ENCODE measurements at regions not wholly inside any gene's neighbourhood (a gene's known extent, or its start where the extent isn't known, plus 50 kb on each side); places are given as distances from the start of the nearest gene placed in this dataset.
"Not testable (repeated sequence)": the region's sequence is repeated elsewhere in the genome, so short reads cannot be mapped to it uniquely, and the experiment has no call there.

DNA sequence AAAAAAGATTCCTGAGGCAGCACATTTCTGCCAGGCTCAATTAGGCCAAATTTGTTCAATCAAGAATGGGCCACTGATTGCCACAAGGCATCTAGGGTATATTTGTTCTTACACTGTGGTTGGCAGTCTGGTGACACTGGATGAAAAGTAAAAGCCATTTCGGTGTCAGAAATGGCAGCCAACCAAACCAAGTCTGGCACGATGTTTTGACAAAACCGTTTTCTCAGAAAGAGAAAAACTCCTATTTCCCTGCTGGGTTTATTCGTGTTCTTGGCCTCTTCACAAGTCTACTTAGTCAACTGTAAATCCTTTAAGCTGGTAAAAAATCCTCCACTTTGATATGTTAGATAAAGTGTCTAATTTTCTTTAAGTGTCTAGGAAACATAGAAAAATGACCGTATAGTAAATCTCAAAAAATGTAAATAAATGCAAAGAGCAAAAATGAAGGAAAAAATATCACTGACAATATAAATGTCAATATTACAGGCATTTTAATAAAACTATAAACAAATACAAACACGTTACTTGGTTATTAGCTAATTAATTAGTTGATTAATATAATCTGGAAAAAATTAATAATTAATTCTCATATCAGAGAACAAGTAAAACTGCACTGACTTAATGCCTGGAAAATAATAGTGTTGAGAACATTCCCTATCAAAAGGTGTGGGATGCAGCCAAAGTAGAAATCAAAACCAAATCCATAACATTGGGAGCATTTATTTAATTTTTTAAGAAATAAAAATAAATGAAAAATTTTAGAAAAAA lies 182.0 kb upstream of the ZNF804A start:
- intact Hi-C loops (cut with DNase I), result no loop called here
- Histone ChIP-seq H3K9me3 (no peaks in the 10 kb centered on the region), H3K27me3 (replicated peaks; ENCODE audit: insufficient read depth) (no peaks in the 10 kb centered on the region), H3K27ac (no peak overlapping the region), H3K36me3 (no peaks in the 10 kb centered on the region), H3K4me3 (no peak overlapping the region), H3K4me1 (replicated peaks) (no peaks in the 10 kb centered on the region)
- 65% methylated on average over 6 of the region's 6 CpGs for WGBS
- no peak for TF ChIP-seq POLR2AphosphoS5 (IDR thresholded peaks at IDR 0.05)
- TF ChIP-seq, protein P1, sequence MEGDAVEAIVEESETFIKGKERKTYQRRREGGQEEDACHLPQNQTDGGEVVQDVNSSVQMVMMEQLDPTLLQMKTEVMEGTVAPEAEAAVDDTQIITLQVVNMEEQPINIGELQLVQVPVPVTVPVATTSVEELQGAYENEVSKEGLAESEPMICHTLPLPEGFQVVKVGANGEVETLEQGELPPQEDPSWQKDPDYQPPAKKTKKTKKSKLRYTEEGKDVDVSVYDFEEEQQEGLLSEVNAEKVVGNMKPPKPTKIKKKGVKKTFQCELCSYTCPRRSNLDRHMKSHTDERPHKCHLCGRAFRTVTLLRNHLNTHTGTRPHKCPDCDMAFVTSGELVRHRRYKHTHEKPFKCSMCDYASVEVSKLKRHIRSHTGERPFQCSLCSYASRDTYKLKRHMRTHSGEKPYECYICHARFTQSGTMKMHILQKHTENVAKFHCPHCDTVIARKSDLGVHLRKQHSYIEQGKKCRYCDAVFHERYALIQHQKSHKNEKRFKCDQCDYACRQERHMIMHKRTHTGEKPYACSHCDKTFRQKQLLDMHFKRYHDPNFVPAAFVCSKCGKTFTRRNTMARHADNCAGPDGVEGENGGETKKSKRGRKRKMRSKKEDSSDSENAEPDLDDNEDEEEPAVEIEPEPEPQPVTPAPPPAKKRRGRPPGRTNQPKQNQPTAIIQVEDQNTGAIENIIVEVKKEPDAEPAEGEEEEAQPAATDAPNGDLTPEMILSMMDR (IDR thresholded peaks at IDR 0.05), result no peak
- no peak for TF ChIP-seq POLR2A (IDR thresholded peaks at IDR 0.05)
- DNase-seq (ENCODE audit: low spot score), result no peak

DNA sequence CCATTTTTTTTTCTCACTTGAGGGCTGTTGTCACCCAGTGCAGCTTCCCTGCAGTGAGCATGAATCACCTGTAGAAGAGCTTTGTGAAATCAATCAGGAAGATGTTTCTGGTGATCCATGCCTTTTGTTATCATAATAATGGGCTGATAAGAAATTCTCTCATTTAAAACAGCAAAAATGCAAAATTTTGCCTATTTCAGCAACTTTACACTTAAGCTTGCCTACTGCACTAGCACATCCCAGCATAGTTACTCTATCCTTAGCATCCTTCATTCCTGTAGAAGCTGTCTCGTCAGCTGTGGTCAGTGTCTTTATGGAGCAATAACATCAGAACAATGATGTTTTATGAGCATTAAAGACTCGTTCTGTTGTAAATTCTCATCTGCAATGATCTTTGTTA lies 178.6 kb upstream of the ZNF804A start:
- Histone ChIP-seq H3K9me3 (no peaks in the 10 kb centered on the region), H3K27me3 (replicated peaks; ENCODE audit: insufficient read depth) (no peaks in the 10 kb centered on the region), H3K4me3 (no peak overlapping the region), H3K4me1 (replicated peaks) (no peaks in the 10 kb centered on the region), H3K27ac (no peak overlapping the region), H3K36me3 (no peaks in the 10 kb centered on the region)
- intact Hi-C loops (cut with DNase I), result no loop called here
- WGBS, result 21% methylated on average over 2 of the region's 2 CpGs
- TF ChIP-seq, protein P1 (IDR thresholded peaks at IDR 0.05), result no peak
- TF ChIP-seq POLR2A (IDR thresholded peaks at IDR 0.05) (no peak), POLR2AphosphoS5 (IDR thresholded peaks at IDR 0.05) (no peak)
- no peak for DNase-seq (ENCODE audit: low spot score)

DNA sequence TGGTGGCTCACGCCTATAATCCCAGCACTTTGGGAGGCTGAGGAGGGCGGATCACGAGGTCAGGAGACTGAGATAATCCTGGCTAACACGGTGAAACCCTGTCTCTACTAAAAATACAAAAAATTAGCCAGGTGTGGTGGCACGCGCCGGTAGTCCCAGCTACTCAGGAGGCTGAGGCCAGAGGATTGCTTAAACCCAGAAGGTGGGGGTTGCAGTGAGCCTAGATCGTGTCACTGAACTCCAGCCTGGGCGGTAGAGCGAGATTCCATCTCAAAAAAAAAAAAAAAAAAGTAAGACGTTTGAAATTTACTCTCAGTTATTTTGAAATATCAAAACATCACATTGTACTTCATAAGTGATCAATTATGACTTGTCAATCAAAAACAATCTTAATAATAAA lies 176.9 kb upstream of the ZNF804A start:
- H3K27me3 ChIP-seq (replicated peaks; ENCODE audit: insufficient read depth); intact Hi-C loops (cut with DNase I); H3K4me1 ChIP-seq (replicated peaks); H3K4me3 ChIP-seq; DNase-seq (ENCODE audit: low spot score); H3K9me3 ChIP-seq; H3K27ac ChIP-seq; H3K36me3 ChIP-seq: not testable (repeated sequence)
- 92% methylated on average over 11 of the region's 11 CpGs for WGBS

DNA sequence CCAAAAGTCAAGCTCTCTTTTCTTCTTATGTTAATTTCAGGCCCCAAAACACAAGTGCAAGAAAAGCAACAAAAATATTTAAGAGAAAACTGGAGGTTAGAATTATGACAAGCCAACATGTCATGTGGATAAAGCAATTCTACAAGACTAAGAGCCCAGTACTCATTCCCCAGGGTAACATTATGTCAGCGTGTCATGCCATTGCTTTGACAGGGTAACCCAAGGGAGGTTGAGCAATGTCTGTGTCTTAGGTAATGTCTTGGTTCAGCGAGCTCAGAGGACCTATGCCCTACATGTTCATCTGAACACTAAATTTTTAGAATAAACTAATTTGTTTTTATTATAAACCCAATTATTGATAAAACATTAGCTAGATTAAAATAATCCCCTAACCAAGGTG lies 173.2 kb upstream of the ZNF804A start:
- 64% methylated on average over 2 of the region's 2 CpGs for WGBS
- Histone ChIP-seq H3K4me1 (replicated peaks) (no peaks in the 10 kb centered on the region), H3K27ac (no peak overlapping the region), H3K36me3 (no peaks in the 10 kb centered on the region), H3K9me3 (no peaks in the 10 kb centered on the region), H3K4me3 (no peak overlapping the region), H3K27me3 (replicated peaks; ENCODE audit: insufficient read depth) (no peaks in the 10 kb centered on the region)
- intact Hi-C loops (cut with DNase I), result no loop called here
- DNase-seq (ENCODE audit: low spot score), result no peak
- TF ChIP-seq, protein P1 (IDR thresholded peaks at IDR 0.05), result no peak
- TF ChIP-seq POLR2AphosphoS5 (IDR thresholded peaks at IDR 0.05), result no peak
- TF ChIP-seq POLR2A (IDR thresholded peaks at IDR 0.05), result no peak

DNA sequence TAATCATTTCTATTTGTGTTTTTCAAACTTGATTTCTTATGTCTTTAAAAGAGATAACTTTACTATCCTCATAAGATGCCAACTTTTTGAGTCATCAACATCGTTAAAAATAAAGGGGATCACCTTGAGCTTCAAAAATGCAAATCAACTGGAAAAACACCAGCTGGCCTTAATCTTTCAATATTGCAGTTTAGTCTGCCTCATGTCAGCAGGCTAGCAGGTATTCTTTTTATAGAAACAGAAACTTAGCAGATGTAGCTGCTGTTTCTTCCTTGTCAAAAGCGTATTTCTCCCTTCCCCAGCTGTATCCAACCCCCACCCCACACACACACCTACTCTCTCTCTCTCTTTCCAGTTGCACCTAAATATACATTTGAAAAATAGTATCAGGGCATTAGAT lies 154.1 kb upstream of the ZNF804A start:
- intact Hi-C loops (cut with DNase I), result no loop called here
- Histone ChIP-seq H3K9me3 (no peaks in the 10 kb centered on the region), H3K27me3 (replicated peaks; ENCODE audit: insufficient read depth) (no peaks in the 10 kb centered on the region), H3K4me3 (no peak overlapping the region), H3K27ac (no peak overlapping the region), H3K4me1 (replicated peaks) (no peaks in the 10 kb centered on the region), H3K36me3 (no peaks in the 10 kb centered on the region)
- 30% methylated on average over 2 of the region's 2 CpGs for WGBS
- TF ChIP-seq POLR2A (IDR thresholded peaks at IDR 0.05), result no peak
- no peak for TF ChIP-seq POLR2AphosphoS5 (IDR thresholded peaks at IDR 0.05)
- TF ChIP-seq, protein P1 (IDR thresholded peaks at IDR 0.05), result no peak
- no peak for DNase-seq (ENCODE audit: low spot score)
